ENCODE measurements at regions not wholly inside any gene's neighbourhood (a gene's known extent, or its start where the extent isn't known, plus 50 kb on each side); places are given as distances from the start of the nearest gene placed in this dataset.

GRCh38 chr15:81744364-81744763 lies 301.5 kb downstream of the MEX3B start:
- TF ChIP-seq POLR2A (IDR thresholded peaks at IDR 0.05), result no peak
- TF ChIP-seq, protein P1, sequence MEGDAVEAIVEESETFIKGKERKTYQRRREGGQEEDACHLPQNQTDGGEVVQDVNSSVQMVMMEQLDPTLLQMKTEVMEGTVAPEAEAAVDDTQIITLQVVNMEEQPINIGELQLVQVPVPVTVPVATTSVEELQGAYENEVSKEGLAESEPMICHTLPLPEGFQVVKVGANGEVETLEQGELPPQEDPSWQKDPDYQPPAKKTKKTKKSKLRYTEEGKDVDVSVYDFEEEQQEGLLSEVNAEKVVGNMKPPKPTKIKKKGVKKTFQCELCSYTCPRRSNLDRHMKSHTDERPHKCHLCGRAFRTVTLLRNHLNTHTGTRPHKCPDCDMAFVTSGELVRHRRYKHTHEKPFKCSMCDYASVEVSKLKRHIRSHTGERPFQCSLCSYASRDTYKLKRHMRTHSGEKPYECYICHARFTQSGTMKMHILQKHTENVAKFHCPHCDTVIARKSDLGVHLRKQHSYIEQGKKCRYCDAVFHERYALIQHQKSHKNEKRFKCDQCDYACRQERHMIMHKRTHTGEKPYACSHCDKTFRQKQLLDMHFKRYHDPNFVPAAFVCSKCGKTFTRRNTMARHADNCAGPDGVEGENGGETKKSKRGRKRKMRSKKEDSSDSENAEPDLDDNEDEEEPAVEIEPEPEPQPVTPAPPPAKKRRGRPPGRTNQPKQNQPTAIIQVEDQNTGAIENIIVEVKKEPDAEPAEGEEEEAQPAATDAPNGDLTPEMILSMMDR (IDR thresholded peaks at IDR 0.05), result no peak
